NCI-H446 (cell line): ENCODE measurements at regions not wholly inside any gene's neighbourhood (a gene's known extent, or its start where the extent isn't known, plus 50 kb on each side); places are given as distances from the start of the nearest gene placed in this dataset.

Experiments
- DNase-seq, 2 experiments: peaks; one replicate each; lab custom pipeline; 2025; lab: John Stamatoyannopoulos, UW

GRCh38 chr18:22847392-22847791 is 85.7 kb upstream of the RBBP8 start:
- DNase-seq = no peak

GRCh38 chr18:22847867-22848451 is 85.2 kb upstream of the RBBP8 start:
- no peak for DNase-seq

GRCh38 chr18:22848615-22849014 is 84.5 kb upstream of the RBBP8 start:
- no peak for DNase-seq

- DNase-seq = no peak
These were observed 76.3 kb upstream of the RBBP8 start for GRCh38 chr18:22856870-22857269.

GRCh38 chr18:22858121-22858520 is 75.0 kb upstream of the RBBP8 start:
- no peak for DNase-seq

- DNase-seq = no peak
These were observed 72.3 kb upstream of the RBBP8 start for GRCh38 chr18:22860807-22861206.

- DNase-seq = no peak
These were observed 67.6 kb upstream of the RBBP8 start for GRCh38 chr18:22865354-22866116.

GRCh38 chr18:22868831-22869230 is 64.3 kb upstream of the RBBP8 start:
- DNase-seq = no peak

GRCh38 chr18:22871809-22872525 is 61.2 kb upstream of the RBBP8 start:
- DNase-seq = no peak

GRCh38 chr18:22872900-22873537 is 60.1 kb upstream of the RBBP8 start:
- no peak for DNase-seq

GRCh38 chr18:22879293-22879692 is 53.8 kb upstream of the RBBP8 start:
- DNase-seq = no peak

- DNase-seq = no peak
These were observed 51.0 kb upstream of the RBBP8 start for GRCh38 chr18:22882084-22882483.

- DNase-seq = no peak
These were observed 49.9 kb upstream of the RBBP8 start for GRCh38 chr18:22883179-22883578.
